ENCODE measurements at regions not wholly inside any gene's neighbourhood (a gene's known extent, or its start where the extent isn't known, plus 50 kb on each side); places are given as distances from the start of the nearest gene placed in this dataset.

- TF ChIP-seq CTCF (IDR thresholded peaks at IDR 0.05) (no peak), POLR2A (IDR thresholded peaks at IDR 0.05) (no peak)
These were observed 437.1 kb upstream of the PMFBP1 start for GRCh38 chr16:72609066-72609465.
